ENCODE measurements at regions not wholly inside any gene's neighbourhood (a gene's known extent, or its start where the extent isn't known, plus 50 kb on each side); places are given as distances from the start of the nearest gene placed in this dataset.

GRCh38 chr4:151930372-151930771, 169.6 kb upstream of the GATB start:
- no peaks in the 10 kb centered on the region for H3K36me3 ChIP-seq (ENCODE audit: control insufficient read depth, insufficient read depth, low read length)
- no peak overlapping the region for H3K27ac ChIP-seq (ENCODE audit: low read depth, low read length)
- no peaks in the 10 kb centered on the region for H3K4me1 ChIP-seq (ENCODE audit: control insufficient read depth, insufficient read depth, low read length)
- H3K4me3 ChIP-seq (ENCODE audit: low read length) = no peak overlapping the region
- no peaks in the 10 kb centered on the region for H3K27me3 ChIP-seq (ENCODE audit: control insufficient read depth, insufficient read depth, low read length)
- no peak overlapping the region for H3K9ac ChIP-seq (ENCODE audit: low read length)

DNA sequence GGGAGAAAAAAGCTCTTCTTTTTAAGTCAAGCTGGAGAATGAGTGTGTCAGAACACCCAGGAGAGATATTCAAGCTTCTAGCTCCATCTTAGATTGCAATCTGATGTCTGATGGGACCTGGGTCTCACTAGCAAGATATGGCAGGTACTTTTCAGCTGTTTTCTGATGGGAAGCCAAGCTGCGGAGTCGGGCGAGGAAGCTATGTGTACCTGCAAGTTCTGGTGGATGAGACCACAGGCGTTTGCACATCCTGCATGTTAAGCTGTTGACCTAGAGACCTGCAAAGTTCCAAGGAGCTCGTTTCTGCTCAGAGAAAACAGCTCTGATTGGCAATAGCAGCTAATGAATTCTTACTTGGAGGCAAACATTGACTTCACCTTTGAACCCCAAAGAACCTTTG, 167.3 kb upstream of the GATB start:
- H3K27ac ChIP-seq (ENCODE audit: low read depth, low read length) = no peak overlapping the region
- no peaks in the 10 kb centered on the region for H3K4me1 ChIP-seq (ENCODE audit: control insufficient read depth, insufficient read depth, low read length)
- H3K4me3 ChIP-seq (ENCODE audit: low read length) = no peak overlapping the region
- H3K9ac ChIP-seq (ENCODE audit: low read length) = no peak overlapping the region
- no peaks in the 10 kb centered on the region for H3K27me3 ChIP-seq (ENCODE audit: control insufficient read depth, insufficient read depth, low read length)
- H3K36me3 ChIP-seq (ENCODE audit: control insufficient read depth, insufficient read depth, low read length) = no peaks in the 10 kb centered on the region

DNA sequence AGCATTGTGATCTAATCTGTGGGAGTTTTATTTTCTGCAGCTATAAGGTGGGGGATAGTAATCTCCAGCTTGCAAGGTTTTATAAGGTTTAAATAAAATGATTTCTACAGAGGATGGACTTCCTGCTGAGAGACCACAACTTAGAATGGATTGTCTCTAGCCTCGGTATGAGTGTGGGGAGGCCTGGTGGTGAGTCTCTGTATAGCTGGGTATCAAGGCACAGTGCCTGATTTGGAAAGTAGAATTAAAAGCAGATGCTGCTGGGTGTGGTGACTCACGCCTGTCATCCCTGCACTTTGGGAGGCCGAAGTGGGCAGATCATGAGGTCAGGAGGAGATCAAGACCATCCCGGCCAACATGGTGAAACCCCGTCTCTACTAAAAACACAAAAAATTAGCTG, 162.0 kb upstream of the GATB start:
- no peaks in the 10 kb centered on the region for H3K4me1 ChIP-seq (ENCODE audit: control insufficient read depth, insufficient read depth, low read length)
- no peaks in the 10 kb centered on the region for H3K36me3 ChIP-seq (ENCODE audit: control insufficient read depth, insufficient read depth, low read length)
- no peak overlapping the region for H3K4me3 ChIP-seq (ENCODE audit: low read length)
- H3K9ac ChIP-seq (ENCODE audit: low read length) = no peak overlapping the region
- no peaks in the 10 kb centered on the region for H3K27me3 ChIP-seq (ENCODE audit: control insufficient read depth, insufficient read depth, low read length)
- no peak overlapping the region for H3K27ac ChIP-seq (ENCODE audit: low read depth, low read length)

DNA sequence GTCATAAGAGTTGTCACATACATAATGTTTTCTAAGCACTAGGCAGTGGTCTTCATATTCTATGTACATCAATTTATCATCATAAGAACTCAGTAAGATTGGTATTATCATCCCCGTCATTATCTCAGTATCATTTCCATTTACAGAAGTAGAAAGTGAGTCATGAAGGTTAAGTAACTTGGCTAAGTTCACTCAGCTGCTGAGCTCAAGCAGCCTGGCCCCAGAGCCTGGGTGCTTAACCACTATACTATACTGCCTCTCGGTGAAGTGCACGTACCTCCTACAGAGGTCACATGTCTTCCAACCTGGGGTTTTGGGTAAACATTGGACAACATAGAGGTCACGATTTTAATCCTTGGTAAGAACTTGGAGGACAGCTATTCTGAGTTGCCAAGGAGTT, 161.5 kb upstream of the GATB start:
- no peaks in the 10 kb centered on the region for H3K4me1 ChIP-seq (ENCODE audit: control insufficient read depth, insufficient read depth, low read length)
- no peaks in the 10 kb centered on the region for H3K36me3 ChIP-seq (ENCODE audit: control insufficient read depth, insufficient read depth, low read length)
- H3K27me3 ChIP-seq (ENCODE audit: control insufficient read depth, insufficient read depth, low read length) = no peaks in the 10 kb centered on the region
- H3K4me3 ChIP-seq (ENCODE audit: low read length) = no peak overlapping the region
- H3K27ac ChIP-seq (ENCODE audit: low read depth, low read length) = no peak overlapping the region
- no peak overlapping the region for H3K9ac ChIP-seq (ENCODE audit: low read length)

DNA sequence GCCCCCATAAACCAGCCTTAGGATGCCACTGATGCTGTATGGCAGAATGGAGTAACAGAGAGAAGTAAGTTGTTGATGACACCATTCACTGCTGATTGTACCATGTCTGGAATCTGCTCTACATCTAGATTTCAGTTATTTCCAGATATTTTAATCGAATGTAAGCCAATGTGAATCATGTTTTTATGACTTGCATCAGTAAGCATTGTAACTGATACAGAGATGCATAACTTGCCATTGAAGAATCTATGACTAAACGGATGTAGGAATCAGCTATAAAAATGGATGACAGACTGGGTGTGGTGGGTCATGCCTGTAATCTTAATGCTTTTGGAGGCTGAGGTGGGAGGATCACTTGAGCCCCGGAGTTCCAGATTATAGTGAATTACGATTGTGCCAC, 161.0 kb upstream of the GATB start:
- no peaks in the 10 kb centered on the region for H3K4me1 ChIP-seq (ENCODE audit: control insufficient read depth, insufficient read depth, low read length)
- H3K27me3 ChIP-seq (ENCODE audit: control insufficient read depth, insufficient read depth, low read length) = no peaks in the 10 kb centered on the region
- no peak overlapping the region for H3K27ac ChIP-seq (ENCODE audit: low read depth, low read length)
- H3K36me3 ChIP-seq (ENCODE audit: control insufficient read depth, insufficient read depth, low read length) = no peaks in the 10 kb centered on the region
- H3K4me3 ChIP-seq (ENCODE audit: low read length) = no peak overlapping the region
- no peak overlapping the region for H3K9ac ChIP-seq (ENCODE audit: low read length)

GRCh38 chr4:151921386-151921785, 160.6 kb upstream of the GATB start:
- Histone ChIP-seq H3K9ac (ENCODE audit: low read length) (no peak overlapping the region), H3K4me1 (ENCODE audit: control insufficient read depth, insufficient read depth, low read length) (no peaks in the 10 kb centered on the region), H3K4me3 (ENCODE audit: low read length) (no peak overlapping the region), H3K36me3 (ENCODE audit: control insufficient read depth, insufficient read depth, low read length) (no peaks in the 10 kb centered on the region), H3K27ac (ENCODE audit: low read depth, low read length) (no peak overlapping the region), H3K27me3 (ENCODE audit: control insufficient read depth, insufficient read depth, low read length) (no peaks in the 10 kb centered on the region)

GRCh38 chr4:151917145-151917734, 156.4 kb upstream of the GATB start:
- H3K36me3 ChIP-seq (ENCODE audit: control insufficient read depth, insufficient read depth, low read length) = no peaks in the 10 kb centered on the region
- H3K4me3 ChIP-seq (ENCODE audit: low read length) = no peak overlapping the region
- no peak overlapping the region for H3K9ac ChIP-seq (ENCODE audit: low read length)
- no peaks in the 10 kb centered on the region for H3K27me3 ChIP-seq (ENCODE audit: control insufficient read depth, insufficient read depth, low read length)
- H3K27ac ChIP-seq (ENCODE audit: low read depth, low read length) = no peak overlapping the region
- no peaks in the 10 kb centered on the region for H3K4me1 ChIP-seq (ENCODE audit: control insufficient read depth, insufficient read depth, low read length)

GRCh38 chr4:151912632-151913031, 151.8 kb upstream of the GATB start:
- no peak overlapping the region for H3K9ac ChIP-seq (ENCODE audit: low read length)

DNA sequence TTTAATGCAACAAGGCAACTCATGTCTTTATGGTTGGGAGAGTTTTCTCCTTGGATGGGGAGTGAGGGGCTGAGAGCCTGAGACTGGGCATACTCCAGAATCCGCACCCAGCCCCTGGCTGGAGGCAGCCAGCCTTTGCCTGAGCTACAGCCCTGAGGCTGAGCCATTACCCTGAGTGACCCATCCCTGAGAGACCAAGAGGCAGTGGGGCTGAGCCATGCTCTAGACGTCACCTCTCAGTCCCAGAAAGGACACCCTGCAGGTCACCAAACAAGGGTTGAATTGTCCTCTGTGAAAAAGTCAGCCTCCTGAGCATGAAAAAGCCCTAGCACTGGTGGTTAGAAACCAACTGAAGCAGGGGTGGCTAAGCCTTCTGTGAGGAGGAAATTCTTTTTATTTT, 151.2 kb upstream of the GATB start:
- Histone ChIP-seq H3K27ac (ENCODE audit: low read depth, low read length) (no peak overlapping the region), H3K9ac (ENCODE audit: low read length) (no peak overlapping the region), H3K4me3 (ENCODE audit: low read length) (no peak overlapping the region), H3K27me3 (ENCODE audit: control insufficient read depth, insufficient read depth, low read length) (no peaks in the 10 kb centered on the region), H3K36me3 (ENCODE audit: control insufficient read depth, insufficient read depth, low read length) (no peaks in the 10 kb centered on the region), H3K4me1 (ENCODE audit: control insufficient read depth, insufficient read depth, low read length) (no peaks in the 10 kb centered on the region)

More at GRCh38 chr4:151912632-151913031, 151.8 kb upstream of the GATB start:
- no peaks in the 10 kb centered on the region for H3K36me3 ChIP-seq (ENCODE audit: control insufficient read depth, insufficient read depth, low read length)
- H3K27me3 ChIP-seq (ENCODE audit: control insufficient read depth, insufficient read depth, low read length) = no peaks in the 10 kb centered on the region
- no peak overlapping the region for H3K27ac ChIP-seq (ENCODE audit: low read depth, low read length)
- no peaks in the 10 kb centered on the region for H3K4me1 ChIP-seq (ENCODE audit: control insufficient read depth, insufficient read depth, low read length)
- H3K4me3 ChIP-seq (ENCODE audit: low read length) = no peak overlapping the region

DNA sequence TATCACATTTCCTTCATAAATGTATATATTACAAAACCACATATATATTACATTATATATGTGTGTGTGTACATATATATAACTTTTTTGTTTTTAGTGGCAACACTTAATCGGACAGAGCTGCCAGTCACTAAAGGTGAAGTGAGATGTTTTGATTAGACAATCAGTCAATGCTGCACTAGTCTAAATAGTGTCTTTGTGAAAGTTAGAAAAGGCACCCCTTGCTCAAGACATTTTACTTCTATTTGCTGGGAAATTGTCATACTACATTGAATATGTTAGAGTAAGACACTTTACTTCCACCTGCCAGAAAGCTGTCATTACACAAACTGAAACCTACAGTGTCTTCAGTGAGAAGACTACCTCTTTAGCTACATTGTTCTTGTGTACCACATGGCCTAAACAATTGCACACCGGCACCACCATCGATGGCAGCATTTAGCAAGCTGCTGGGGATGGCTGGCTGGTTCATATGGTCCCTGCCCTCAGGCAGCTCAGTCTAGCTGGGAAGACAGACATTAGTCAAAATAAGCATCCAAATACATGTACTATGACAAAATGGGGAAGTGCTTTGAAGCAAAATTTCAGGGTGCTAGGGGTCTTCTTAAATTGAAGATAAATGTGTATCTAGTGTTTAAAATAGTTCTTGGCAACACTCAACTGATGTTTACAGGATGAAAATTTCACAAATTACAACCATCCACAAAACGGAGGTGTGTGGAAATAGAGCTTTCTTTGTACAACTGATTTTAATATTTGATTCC, 148.1 kb upstream of the GATB start:
- no peak overlapping the region for H3K27ac ChIP-seq (ENCODE audit: low read depth, low read length)
- no peaks in the 10 kb centered on the region for H3K27me3 ChIP-seq (ENCODE audit: control insufficient read depth, insufficient read depth, low read length)
- no peaks in the 10 kb centered on the region for H3K36me3 ChIP-seq (ENCODE audit: control insufficient read depth, insufficient read depth, low read length)
- no peak overlapping the region for H3K9ac ChIP-seq (ENCODE audit: low read length)
- H3K4me3 ChIP-seq (ENCODE audit: low read length) = no peak overlapping the region
- no peaks in the 10 kb centered on the region for H3K4me1 ChIP-seq (ENCODE audit: control insufficient read depth, insufficient read depth, low read length)

DNA sequence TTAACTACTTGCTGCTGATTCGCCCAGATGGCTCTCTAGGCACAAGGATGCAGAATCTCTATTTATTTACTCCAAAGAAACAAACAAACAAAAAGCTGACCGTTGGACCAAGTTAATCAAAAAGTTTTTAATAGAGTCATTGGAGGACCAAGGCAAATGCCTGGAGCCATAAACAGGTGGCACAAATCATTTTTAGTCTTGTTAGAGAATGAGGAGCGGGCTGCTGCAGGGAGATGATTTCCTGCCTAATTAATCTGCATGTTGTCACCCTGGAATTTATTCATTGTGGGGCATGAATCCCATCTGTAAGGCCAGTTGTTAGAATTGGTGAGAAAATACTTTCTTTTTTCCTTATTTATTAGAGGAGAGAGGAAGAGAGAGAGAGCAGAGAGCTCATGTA, 147.4 kb upstream of the GATB start:
- no peaks in the 10 kb centered on the region for H3K36me3 ChIP-seq (ENCODE audit: control insufficient read depth, insufficient read depth, low read length)
- H3K4me1 ChIP-seq (ENCODE audit: control insufficient read depth, insufficient read depth, low read length) = no peaks in the 10 kb centered on the region
- no peaks in the 10 kb centered on the region for H3K27me3 ChIP-seq (ENCODE audit: control insufficient read depth, insufficient read depth, low read length)
- no peak overlapping the region for H3K4me3 ChIP-seq (ENCODE audit: low read length)
- no peak overlapping the region for H3K9ac ChIP-seq (ENCODE audit: low read length)
- H3K27ac ChIP-seq (ENCODE audit: low read depth, low read length) = no peak overlapping the region

DNA sequence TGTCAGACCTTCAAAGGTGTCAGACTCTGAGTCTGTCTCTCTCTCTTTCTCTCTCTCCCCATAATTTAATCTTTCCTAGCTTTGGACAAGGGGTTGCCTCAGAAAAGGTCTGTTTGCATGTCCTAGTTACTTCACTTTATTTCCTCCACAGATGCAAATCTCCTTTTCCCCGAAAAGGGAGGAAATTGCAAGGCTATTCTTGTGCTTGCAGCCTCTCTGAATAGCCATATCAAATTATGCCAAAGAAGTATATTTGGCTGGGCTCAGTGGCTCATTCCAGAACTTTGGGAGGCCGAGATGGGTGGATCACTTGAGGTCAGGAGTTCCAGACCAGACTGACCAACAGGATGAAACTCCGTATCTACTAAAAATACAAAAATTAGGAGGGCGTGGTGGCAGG, 145.6 kb upstream of the GATB start:
- no peaks in the 10 kb centered on the region for H3K4me1 ChIP-seq (ENCODE audit: control insufficient read depth, insufficient read depth, low read length)

DNA sequence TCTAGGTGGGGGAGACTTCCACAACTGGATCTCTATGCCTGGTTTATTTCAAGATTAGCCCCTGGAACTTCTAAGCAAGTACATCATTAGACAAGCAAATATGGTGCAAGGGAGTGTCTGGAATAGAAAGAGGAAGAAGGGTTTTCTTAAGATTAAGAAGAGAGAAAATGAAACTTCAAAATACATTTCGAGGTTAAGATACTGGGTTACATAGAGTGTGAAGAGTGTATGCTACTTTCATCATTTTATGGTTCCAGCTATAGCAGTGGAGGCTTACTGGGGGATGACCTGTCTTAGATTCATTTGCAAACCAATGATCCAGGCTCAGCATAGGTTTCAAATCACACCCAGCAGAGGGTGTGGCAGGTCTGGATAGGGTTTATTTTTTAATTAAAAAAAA, 144.4 kb upstream of the GATB start:
- Histone ChIP-seq H3K4me3 (ENCODE audit: low read length) (no peak overlapping the region), H3K36me3 (ENCODE audit: control insufficient read depth, insufficient read depth, low read length) (no peaks in the 10 kb centered on the region), H3K27ac (ENCODE audit: low read depth, low read length) (no peak overlapping the region), H3K27me3 (ENCODE audit: control insufficient read depth, insufficient read depth, low read length) (no peaks in the 10 kb centered on the region), H3K4me1 (ENCODE audit: control insufficient read depth, insufficient read depth, low read length) (no peaks in the 10 kb centered on the region), H3K9ac (ENCODE audit: low read length) (no peak overlapping the region)

More for the DNA sequence above, 145.6 kb upstream of the GATB start:
- H3K27ac ChIP-seq (ENCODE audit: low read depth, low read length) = no peak overlapping the region
- H3K27me3 ChIP-seq (ENCODE audit: control insufficient read depth, insufficient read depth, low read length) = no peaks in the 10 kb centered on the region
- no peaks in the 10 kb centered on the region for H3K36me3 ChIP-seq (ENCODE audit: control insufficient read depth, insufficient read depth, low read length)
- no peak overlapping the region for H3K9ac ChIP-seq (ENCODE audit: low read length)
- no peak overlapping the region for H3K4me3 ChIP-seq (ENCODE audit: low read length)

All from rectal smooth muscle tissue (tissue), 1 donor.